Amniotic stem cell (primary cell): ENCODE measurements at regions not wholly inside any gene's neighbourhood (a gene's known extent, or its start where the extent isn't known, plus 50 kb on each side); places are given as distances from the start of the nearest gene placed in this dataset.
"Not testable (repeated sequence)": the region's sequence is repeated elsewhere in the genome, so short reads cannot be mapped to it uniquely, and the experiment has no call there.

ENCODE experiments used
- DNase-seq: peaks from one replicate; lab custom pipeline; 2025; lab: John Stamatoyannopoulos, UW

DNA sequence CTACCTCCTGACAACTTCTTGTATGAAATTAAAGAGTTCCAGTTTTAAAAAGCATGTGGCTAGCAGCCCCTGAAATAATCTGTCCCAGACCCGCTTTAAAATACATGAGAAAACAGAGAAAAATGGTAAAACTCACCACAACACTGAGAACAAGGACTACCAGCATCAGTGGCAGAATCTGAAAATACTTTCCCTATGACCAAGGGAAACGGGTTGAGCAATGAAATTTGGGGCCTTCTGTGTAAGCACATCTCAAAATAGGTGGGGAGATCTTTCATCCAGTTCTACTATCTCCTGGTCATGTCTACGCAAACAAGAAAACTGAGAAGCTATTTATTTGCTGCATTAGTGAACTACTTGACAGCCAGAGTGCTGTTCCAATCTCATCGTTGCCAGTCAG, 172.3 kb downstream of the LNPK start:
- no peak for DNase-seq

GRCh38 chr2:175827856-175828255, 174.2 kb downstream of the LNPK start:
- no peak for DNase-seq

DNA sequence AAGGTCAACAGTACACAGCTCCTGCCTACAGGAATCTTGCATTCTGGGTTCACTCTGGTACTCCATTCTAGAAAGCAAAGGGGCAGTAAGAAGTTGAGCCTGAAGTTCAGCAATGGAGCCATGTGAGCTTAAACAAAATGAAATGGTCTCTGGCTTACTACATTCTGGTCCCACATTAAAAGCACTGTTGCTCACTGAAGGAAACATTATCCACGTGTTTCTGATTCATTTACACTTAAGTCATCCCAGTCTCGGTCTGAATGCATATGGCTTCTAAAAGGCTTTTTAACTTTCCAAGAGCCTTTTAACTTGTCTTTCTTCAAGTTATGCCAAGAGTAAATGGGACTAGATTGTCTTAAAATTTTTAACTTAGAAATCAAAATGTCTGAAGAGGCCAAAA, 177.8 kb downstream of the LNPK start:
- DNase-seq = no peak

DNA sequence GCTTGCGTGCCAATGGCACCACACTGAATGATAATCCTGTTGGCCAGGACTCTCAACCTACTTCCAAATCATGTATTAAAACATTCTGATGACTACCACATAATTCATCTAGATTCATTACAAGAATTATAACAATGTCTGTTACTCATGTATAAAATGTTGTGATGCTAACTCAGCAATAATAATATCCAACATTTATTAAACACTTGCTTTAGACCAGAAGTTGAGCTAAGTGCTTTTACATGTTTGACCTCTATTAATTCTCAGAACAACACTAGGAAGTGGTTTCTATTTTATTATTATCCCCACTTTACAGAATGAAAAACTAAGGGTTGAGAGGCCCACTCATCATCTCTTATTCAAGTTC, 178.4 kb downstream of the LNPK start:
- DNase-seq = no peak

GRCh38 chr2:175823002-175823706, 178.9 kb downstream of the LNPK start:
- no peak for DNase-seq

DNA sequence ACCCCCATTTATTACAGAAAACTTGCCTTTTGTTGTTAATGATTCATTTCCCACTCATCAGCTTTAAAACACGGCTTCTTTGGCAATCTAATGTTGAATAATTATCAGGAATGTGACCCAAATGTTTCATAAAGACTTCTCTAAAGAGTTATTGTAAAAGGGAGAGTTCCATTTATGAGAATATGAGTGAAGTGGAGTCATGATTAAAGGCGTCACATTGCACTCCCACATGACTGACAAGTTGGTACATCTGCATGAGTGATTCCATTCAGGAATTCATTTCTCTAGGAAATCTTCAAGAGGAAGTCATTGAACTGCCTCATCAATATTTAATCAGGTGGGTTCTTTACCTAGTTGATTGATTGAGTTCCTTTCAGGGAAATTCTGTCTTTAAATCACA, 184.8 kb downstream of the LNPK start:
- DNase-seq = no peak

DNA sequence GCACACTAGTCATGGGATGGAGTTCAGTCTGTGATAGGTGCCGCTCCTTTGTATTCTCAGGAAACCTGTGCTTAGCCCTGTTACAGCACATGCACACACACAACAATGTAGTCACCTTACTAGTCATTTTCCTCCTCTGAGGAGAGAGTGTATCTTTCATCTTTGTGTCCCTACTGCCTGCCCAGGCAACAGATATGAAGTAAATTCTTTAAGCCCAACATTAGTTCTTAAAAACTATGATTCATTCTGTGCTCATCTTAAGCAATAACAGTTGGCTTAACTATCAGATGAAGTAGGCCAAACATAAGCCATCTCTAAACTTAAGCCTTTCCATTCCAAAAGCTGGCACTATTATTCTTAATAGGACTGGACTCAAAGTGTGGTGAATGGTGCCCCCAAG, 186.5 kb downstream of the LNPK start:
- no peak for DNase-seq

DNA sequence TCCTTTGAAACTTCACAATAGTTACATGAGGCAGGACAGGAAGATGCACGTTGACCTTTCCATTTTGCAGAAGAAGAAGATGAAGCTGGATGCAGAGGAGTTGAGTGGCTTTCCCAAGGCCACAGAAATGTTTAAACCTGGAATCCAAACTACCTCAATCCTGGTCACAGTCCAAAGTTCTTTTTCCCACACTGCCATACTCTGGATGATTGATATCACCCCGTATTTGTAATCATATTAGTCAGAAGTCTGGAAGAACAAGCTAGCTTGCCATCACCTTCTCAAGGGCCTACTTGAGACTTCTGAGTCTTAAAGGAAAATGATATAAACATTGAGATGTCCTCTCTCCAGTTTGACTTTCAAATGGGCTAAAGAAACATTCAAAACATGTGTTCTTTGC, 190.1 kb downstream of the LNPK start:
- DNase-seq = no peak

DNA sequence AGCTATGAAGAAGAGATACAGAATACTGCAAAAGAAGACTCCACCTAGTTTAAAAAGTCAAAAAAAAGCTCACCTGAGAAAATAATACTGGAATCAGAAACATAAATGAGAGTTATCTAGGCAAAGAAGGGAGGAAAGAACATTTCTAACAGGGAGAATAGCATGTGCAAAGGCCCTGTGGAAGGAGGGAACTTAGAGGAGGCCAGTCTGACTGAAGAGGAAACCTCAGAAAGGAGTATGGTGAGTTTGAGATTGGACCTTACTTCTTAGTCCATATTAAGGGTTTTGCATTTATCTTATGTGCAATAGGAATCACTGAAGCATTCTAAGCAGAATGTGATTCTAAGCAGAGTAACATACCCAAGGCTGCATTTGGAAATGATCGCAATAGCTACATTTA, 193.2 kb downstream of the LNPK start:
- DNase-seq = no peak

DNA sequence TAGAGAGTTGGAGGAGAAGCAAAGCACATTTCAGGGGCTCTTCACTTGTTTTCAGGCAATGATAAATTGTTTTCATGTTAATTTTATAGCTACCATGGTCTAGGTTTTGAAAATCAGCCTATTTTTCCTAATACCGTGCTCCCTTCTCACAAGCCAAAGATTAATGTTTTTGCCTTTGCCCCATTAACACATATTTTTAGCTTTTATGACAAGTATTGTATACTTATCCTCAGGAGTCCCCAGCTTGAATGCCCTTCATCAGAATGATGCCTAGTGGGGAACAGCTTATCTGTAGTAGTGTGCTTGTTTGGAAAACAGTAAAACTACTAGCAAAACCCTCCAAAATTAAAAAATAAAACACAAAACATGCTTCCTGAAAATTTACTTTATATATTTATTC, 194.0 kb downstream of the LNPK start:
- no peak for DNase-seq

DNA sequence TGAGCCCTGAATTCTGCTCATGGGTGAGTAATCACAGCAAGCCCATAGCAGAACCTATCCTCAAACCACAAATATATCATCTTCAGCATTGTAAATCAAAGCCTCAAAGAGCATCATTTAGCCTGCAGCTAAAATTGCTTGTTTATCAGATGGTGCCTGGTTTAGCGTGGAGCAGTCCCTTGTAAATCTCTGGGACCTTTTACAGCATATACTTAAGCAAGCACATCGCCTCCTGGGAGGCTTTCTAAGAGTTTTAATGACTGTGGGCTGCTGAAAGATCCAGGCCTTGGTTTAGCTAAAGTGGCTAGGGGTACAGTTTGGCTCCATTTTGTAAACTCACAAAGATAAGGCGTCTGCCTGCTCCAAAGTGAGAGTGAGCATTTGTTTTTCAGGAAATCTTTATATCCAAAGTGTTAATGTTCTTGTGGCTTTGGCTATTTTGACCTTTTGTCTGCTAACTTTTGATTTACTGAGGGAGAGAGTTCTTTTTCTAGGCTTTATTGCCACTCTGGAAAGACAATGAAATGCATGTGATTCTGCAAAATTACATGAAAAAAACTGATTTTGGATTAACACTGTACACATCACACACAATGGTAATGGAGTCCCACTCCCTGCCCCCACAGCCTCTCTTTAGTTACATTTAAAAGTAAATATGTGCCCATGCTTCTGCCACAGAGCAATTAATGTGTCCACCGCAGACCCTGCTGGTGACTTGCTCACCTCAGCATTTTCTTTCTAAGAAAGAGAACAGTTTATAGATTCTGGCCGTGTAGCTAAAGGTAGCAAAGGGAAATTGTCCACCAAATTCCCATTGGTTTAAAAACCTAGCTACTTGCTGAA, 194.8 kb downstream of the LNPK start:
- DNase-seq = no peak

DNA sequence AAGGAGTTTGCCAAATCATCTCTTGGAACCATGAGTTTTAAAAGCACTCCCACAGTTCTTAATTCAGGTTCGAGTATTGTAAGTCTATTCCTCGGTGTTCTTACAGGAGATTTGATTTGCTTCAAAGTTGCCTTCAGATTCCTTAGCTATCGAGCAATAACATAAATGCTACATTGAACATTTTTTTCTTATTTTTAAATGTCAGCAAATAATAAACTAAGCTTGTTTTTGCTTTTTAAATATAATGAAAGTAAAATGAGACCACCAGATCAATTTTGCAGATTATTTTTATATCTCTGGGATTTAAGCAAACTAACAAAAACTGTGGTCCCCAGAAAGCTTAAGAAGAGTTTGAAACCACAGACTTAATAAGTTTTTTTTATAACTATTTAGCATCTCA, 195.5 kb downstream of the LNPK start:
- DNase-seq = no peak

GRCh38 chr2:175806125-175806490, 196.0 kb downstream of the LNPK start:
- no peak for DNase-seq

DNA sequence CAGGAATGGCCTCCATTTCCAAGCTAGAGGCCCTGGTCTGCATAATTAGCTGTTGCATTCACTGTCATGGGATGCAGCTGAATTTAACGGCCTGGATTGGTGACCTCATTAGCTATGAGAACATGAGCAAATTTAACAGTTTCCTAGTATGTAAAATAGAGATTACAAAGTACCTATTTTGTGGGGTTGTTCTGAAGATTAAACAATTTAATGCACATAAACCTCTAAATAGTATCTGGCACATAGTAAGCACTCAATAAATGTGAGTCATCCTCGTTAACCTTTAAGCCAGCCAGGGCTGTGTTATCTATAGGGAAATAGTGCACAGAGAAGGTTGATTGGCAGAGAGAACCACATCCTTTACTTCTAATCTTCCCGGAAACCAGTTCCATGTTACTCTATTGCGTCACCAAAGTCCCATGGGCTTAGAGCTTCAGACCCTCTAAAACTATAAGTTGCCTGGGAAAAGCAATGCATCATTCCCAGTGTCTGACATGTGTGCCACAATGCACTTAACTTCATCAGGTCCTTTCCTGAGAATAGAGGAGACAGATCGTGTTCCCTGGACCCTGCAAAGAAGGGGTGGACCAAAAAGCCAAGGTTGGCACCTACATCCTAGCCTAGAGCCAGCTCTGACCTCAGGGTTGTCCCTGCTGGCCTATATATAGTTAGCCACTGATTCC, 196.5 kb downstream of the LNPK start:
- DNase-seq = no peak

GRCh38 chr2:175804122-175804521, 197.9 kb downstream of the LNPK start:
- no peak for DNase-seq

DNA sequence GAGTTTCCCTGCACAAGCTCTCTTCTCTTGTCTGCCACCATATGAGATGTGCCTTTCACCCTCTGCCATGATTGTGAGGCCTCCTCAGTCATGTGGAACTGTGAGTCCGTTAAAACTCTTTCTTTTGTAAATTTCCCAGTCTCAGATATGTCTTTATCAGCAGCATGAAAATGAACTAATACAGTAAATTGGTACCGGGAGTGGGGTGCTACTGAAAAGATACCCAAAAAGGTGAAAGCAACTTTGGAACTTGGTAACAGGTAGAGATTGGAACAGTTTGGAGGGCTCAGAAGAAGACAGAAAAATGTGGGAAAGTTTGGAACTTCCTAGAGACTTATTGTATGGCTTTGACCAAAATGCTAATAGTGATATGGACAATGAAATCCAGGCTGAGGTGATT, 205.6 kb downstream of the LNPK start:
- DNase-seq = not testable (repeated sequence)

- DNase-seq = no peak
Measured at GRCh38 chr2:175793648-175794047, 208.4 kb downstream of the LNPK start.

DNA sequence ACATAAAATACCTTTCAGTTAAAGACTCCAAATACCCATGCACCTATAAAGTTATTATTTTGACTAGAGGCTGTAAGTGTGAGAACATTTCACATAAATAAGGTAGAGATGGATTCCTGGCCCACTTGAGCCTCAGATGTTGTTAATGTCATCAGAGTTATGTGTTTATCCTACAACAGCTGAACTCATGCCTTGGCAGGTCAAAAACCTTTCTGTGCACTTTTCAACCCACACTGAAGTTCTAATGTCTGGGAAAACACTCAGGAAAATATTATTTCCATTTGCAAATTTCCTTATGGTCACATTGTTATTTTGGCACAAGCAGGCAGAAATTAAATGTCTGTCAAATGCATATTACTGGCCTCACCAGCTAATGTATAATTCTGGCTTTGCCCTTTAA, 209.2 kb downstream of the LNPK start:
- no peak for DNase-seq

DNA sequence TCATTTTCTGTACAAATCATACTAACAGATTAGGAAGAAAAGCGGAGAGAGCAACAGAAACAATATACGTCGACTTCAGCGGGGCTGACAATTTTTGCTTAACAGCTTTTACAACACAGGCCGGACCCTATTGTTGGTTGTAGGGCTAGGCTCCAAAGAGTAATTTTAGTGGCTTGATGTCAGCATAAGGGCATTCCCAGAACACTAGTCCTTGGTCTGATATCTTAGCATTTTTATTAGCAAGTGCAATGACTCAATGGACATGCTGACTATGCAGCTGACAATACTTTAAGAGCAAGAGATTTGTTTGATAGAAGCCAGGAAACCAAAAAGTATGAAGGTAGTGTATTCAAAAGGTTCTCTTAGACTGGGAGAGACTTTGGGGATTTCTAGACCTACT, 209.9 kb downstream of the LNPK start:
- no peak for DNase-seq

DNA sequence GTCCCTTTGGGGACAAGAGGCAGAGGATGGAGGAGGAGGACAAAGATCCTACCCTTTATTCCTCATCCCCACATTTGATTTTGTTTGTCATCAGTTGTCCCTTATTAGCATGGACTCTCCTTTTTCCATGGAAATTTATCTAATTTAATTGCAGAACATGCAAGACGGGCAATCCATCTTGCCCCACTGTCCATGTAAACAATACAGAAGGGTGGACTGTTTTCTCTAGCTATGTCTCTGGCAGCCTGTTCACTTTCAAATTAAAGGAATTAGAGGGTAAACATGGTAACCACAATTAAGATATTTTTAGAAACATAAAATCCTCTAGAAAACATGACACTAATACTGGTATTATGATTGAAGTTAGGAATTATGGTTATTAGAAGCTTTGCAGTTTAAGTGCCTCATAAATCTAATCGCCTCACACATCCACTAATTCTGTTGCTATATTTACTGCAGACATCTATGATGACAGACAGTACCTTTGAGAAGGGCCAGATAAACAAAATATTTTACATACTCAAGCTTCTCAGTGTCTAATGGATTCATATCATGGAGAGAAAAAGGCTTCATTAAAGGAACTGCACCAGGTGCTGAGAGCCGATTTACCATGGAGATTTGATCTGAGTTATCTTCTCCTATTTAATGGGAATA, 215.5 kb downstream of the LNPK start:
- no peak for DNase-seq

GRCh38 chr2:175777337-175777736, 224.7 kb downstream of the LNPK start:
- not testable (repeated sequence) for DNase-seq

DNA sequence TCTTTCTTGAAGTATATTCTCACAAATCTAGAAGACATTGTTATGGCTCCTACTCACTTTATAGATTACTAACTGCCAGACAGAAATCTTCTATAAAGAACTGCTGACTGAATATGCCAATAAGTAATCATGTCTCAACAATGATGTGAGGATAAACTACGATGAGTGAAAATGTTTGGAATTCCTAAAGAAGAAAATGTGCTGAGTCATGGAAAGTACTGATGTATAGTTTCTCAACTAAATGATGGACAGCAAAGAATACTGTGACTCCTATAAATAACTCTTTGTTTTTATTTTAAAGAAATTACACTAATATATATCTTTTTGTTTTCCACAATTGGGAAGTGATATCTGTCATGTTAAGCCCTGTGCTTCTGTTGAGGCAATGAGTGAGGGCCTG, 232.9 kb downstream of the LNPK start:
- no peak for DNase-seq

DNA sequence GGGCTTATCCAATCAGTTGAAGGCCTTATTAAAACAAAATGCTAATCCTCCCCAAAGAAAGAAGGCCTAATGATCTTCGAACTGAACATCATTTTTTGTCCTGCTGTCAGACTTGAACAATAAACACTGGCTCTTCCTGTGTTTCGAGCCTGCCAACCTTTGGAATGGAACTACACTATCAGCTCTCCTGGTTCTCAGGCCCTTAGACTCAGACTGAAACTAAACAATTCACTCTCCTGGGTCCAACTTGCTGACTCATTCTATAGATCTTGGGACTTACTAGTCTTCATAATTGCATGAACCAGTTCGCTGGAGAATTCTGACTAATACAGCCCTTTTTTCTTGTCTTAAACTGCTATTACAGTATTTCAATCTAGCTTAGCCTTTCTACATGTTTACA, 235.2 kb downstream of the LNPK start:
- no peak for DNase-seq
